HEK293 (cell line): ENCODE measurements at regions not wholly inside any gene's neighbourhood (a gene's known extent, or its start where the extent isn't known, plus 50 kb on each side); places are given as distances from the start of the nearest gene placed in this dataset.

Experiments
- OSR2 ChIP-seq: fragments of 450-650 bp; formaldehyde crosslinking; IDR thresholded peaks from 2 replicates; pipeline ENCODE4 v1.5.1; 2016; ENCODE audit warnings: missing biosample characterization, missing genetic modification characterization
- PRDM1 ChIP-seq: fragments of 450-650 bp; formaldehyde crosslinking; IDR thresholded peaks from 2 replicates; pipeline ENCODE4; 2016; ENCODE audit warnings: missing biosample characterization, missing genetic modification characterization
- RBAK ChIP-seq: fragments of 450-650 bp; formaldehyde crosslinking; IDR thresholded peaks from 2 replicates; pipeline ENCODE4 v1.5.1; 2016; ENCODE audit warnings: missing biosample characterization, missing genetic modification characterization
- SCRT1 ChIP-seq: fragments of 450-650 bp; formaldehyde crosslinking; IDR thresholded peaks from 2 replicates; pipeline ENCODE4 v1.5.1; 2016; ENCODE audit warnings: missing biosample characterization, missing genetic modification characterization, borderline replicate concordance
- YY1 ChIP-seq: fragments of 450-650 bp; formaldehyde crosslinking; IDR thresholded peaks from 2 replicates; pipeline ENCODE4 v1.5.1; 2018; ENCODE audit warnings: missing biosample characterization, missing genetic modification characterization
- ZFP37 ChIP-seq: fragments of 450-650 bp; formaldehyde crosslinking; IDR thresholded peaks from 2 replicates; pipeline ENCODE4 v1.5.1; 2016; ENCODE audit warnings: missing biosample characterization, missing genetic modification characterization
- ZNF121 ChIP-seq: fragments of 450-650 bp; formaldehyde crosslinking; IDR thresholded peaks from 2 replicates; pipeline ENCODE4 v1.5.1; 2016; ENCODE audit warnings: missing biosample characterization, missing genetic modification characterization
- ZNF530 ChIP-seq: fragments of 450-650 bp; formaldehyde crosslinking; IDR thresholded peaks from 2 replicates; pipeline ENCODE4 v1.5.1; 2016; ENCODE audit warnings: low read depth, missing biosample characterization, missing genetic modification characterization
- ZNF560 ChIP-seq: fragments of 450-650 bp; formaldehyde crosslinking; IDR thresholded peaks from 2 replicates; pipeline ENCODE4 v1.5.1; 2017; ENCODE audit warnings: missing biosample characterization, missing genetic modification characterization, borderline replicate concordance
- ZNF670 ChIP-seq: fragments of 450-650 bp; formaldehyde crosslinking; IDR thresholded peaks from 2 replicates; pipeline ENCODE4 v1.5.1; 2016; ENCODE audit warnings: missing biosample characterization, missing genetic modification characterization, low read depth
- ZNF785 ChIP-seq: fragments of 450-650 bp; formaldehyde crosslinking; IDR thresholded peaks from 2 replicates; pipeline ENCODE4 v1.5.1; 2016; ENCODE audit warnings: missing biosample characterization, missing genetic modification characterization
- TF ChIP-seq, protein P1 (sequence below): fragments of 450-650 bp; formaldehyde crosslinking; IDR thresholded peaks from 2 replicates; pipeline ENCODE4 v1.5.1; 2016; ENCODE audit warnings: missing biosample characterization, missing genetic modification characterization
- TF ChIP-seq, protein P2 (sequence below): fragments of 450-650 bp; formaldehyde crosslinking; IDR thresholded peaks from 2 replicates; pipeline ENCODE4 v1.5.1; 2016; ENCODE audit warnings: missing biosample characterization, missing genetic modification characterization, borderline replicate concordance
- TF ChIP-seq, protein P3 (sequence below): fragments of 450-650 bp; IDR thresholded peaks from 2 replicates; pipeline ENCODE4 v1.5.1; 2018; ENCODE audit warnings: missing biosample characterization, mild to moderate bottlenecking, missing genetic modification characterization

GRCh38 chr3:128569756-128570155 lies 76.8 kb upstream of the GATA2 start:
- no peak for TF ChIP-seq SCRT1
- no peak for TF ChIP-seq ZNF560 (tag by site-specific recombination)
- no peak for TF ChIP-seq ZNF121 (tag by site-specific recombination)
- TF ChIP-seq, protein P1, sequence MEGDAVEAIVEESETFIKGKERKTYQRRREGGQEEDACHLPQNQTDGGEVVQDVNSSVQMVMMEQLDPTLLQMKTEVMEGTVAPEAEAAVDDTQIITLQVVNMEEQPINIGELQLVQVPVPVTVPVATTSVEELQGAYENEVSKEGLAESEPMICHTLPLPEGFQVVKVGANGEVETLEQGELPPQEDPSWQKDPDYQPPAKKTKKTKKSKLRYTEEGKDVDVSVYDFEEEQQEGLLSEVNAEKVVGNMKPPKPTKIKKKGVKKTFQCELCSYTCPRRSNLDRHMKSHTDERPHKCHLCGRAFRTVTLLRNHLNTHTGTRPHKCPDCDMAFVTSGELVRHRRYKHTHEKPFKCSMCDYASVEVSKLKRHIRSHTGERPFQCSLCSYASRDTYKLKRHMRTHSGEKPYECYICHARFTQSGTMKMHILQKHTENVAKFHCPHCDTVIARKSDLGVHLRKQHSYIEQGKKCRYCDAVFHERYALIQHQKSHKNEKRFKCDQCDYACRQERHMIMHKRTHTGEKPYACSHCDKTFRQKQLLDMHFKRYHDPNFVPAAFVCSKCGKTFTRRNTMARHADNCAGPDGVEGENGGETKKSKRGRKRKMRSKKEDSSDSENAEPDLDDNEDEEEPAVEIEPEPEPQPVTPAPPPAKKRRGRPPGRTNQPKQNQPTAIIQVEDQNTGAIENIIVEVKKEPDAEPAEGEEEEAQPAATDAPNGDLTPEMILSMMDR (tag by site-specific recombination) = no peak
- TF ChIP-seq, protein P2, sequence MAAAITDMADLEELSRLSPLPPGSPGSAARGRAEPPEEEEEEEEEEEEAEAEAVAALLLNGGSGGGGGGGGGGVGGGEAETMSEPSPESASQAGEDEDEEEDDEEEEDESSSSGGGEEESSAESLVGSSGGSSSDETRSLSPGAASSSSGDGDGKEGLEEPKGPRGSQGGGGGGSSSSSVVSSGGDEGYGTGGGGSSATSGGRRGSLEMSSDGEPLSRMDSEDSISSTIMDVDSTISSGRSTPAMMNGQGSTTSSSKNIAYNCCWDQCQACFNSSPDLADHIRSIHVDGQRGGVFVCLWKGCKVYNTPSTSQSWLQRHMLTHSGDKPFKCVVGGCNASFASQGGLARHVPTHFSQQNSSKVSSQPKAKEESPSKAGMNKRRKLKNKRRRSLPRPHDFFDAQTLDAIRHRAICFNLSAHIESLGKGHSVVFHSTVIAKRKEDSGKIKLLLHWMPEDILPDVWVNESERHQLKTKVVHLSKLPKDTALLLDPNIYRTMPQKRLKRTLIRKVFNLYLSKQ (tag by site-specific recombination) = no peak
- TF ChIP-seq ZNF530 (tag by site-specific recombination) = no peak
- no peak for TF ChIP-seq OSR2 (tag by site-specific recombination)
- TF ChIP-seq, protein P3, sequence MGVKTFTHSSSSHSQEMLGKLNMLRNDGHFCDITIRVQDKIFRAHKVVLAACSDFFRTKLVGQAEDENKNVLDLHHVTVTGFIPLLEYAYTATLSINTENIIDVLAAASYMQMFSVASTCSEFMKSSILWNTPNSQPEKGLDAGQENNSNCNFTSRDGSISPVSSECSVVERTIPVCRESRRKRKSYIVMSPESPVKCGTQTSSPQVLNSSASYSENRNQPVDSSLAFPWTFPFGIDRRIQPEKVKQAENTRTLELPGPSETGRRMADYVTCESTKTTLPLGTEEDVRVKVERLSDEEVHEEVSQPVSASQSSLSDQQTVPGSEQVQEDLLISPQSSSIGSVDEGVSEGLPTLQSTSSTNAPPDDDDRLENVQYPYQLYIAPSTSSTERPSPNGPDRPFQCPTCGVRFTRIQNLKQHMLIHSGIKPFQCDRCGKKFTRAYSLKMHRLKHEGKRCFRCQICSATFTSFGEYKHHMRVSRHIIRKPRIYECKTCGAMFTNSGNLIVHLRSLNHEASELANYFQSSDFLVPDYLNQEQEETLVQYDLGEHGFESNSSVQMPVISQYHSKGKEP (tag by site-specific recombination) = no peak
- TF ChIP-seq YY1 (tag by site-specific recombination) = no peak
- TF ChIP-seq ZNF785 (tag by site-specific recombination) = no peak
- TF ChIP-seq ZNF670 (tag by site-specific recombination) = no peak
- TF ChIP-seq ZFP37 (tag by site-specific recombination) = no peak
- TF ChIP-seq PRDM1 = no peak
- TF ChIP-seq RBAK (tag by site-specific recombination) = no peak
